Neural progenitor cell (in vitro differentiated cells): ENCODE measurements at regions not wholly inside any gene's neighbourhood (a gene's known extent, or its start where the extent isn't known, plus 50 kb on each side); places are given as distances from the start of the nearest gene placed in this dataset.

Experiments
- EZH2 ChIP-seq: fragments of 200-600 bp; sonication (generic); IDR thresholded peaks from 2 replicates; pipeline ENCODE4 v1.6.1; 2017; ENCODE audit warnings: antibody characterized with exemption, mild to moderate bottlenecking, moderate library complexity
- EZH2phosphoT487 ChIP-seq: fragments of 200-600 bp; sonication (generic); IDR thresholded peaks from 2 replicates; pipeline ENCODE4 v1.6.1; 2017; ENCODE audit warnings: antibody characterized with exemption
- TF ChIP-seq, protein P1 (sequence below): fragments of 200-600 bp; sonication (generic); IDR thresholded peaks from 2 replicates; pipeline ENCODE4 v1.5.1; 2017; ENCODE audit warnings: antibody characterized with exemption, mild to moderate bottlenecking

DNA sequence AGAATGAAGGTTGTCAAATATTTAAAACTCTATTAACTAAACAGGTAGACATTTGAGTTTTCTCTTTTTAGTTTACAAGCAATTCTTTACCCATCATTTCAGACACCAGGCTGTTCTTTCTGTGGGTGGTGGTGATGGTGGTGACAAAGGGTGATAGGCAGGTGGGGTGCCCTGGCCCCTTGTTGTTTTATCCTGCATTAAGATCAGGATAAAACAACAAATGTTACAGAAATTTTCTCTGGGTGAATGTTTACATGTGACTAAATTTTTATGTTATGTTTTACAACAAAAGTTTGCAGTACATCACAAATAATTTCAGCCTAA, 85.9 kb upstream of the MDM1 start:
- TF ChIP-seq EZH2 (no peak), EZH2phosphoT487 (no peak)
- TF ChIP-seq, protein P1, sequence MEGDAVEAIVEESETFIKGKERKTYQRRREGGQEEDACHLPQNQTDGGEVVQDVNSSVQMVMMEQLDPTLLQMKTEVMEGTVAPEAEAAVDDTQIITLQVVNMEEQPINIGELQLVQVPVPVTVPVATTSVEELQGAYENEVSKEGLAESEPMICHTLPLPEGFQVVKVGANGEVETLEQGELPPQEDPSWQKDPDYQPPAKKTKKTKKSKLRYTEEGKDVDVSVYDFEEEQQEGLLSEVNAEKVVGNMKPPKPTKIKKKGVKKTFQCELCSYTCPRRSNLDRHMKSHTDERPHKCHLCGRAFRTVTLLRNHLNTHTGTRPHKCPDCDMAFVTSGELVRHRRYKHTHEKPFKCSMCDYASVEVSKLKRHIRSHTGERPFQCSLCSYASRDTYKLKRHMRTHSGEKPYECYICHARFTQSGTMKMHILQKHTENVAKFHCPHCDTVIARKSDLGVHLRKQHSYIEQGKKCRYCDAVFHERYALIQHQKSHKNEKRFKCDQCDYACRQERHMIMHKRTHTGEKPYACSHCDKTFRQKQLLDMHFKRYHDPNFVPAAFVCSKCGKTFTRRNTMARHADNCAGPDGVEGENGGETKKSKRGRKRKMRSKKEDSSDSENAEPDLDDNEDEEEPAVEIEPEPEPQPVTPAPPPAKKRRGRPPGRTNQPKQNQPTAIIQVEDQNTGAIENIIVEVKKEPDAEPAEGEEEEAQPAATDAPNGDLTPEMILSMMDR, result no peak
